ENCODE measurements at regions not wholly inside any gene's neighbourhood (a gene's known extent, or its start where the extent isn't known, plus 50 kb on each side); places are given as distances from the start of the nearest gene placed in this dataset.

GRCh38 chr2:128716299-128716721, 397.6 kb upstream of the HS6ST1 start:
- no peak for DNase-seq (ENCODE audit: low read depth)
- no peak for TF ChIP-seq CTCF (conservative IDR thresholded peaks at IDR 0.05; ENCODE audit: low read depth, low read length)
- H3K4me3 ChIP-seq (ENCODE audit: low read depth, low read length) = no peak overlapping the region

- no peak for TF ChIP-seq CTCF (conservative IDR thresholded peaks at IDR 0.05; ENCODE audit: low read depth, low read length)
- no peak for DNase-seq (ENCODE audit: low read depth)
- no peak overlapping the region for H3K4me3 ChIP-seq (ENCODE audit: low read depth, low read length)
Measured at GRCh38 chr2:128717758-128718710, 399.4 kb upstream of the HS6ST1 start.

GRCh38 chr2:128720080-128721022, 401.7 kb upstream of the HS6ST1 start:
- no peak for DNase-seq (ENCODE audit: low read depth)
- H3K4me3 ChIP-seq (ENCODE audit: low read depth, low read length) = no peak overlapping the region

GRCh38 chr2:128721096-128721495, 402.4 kb upstream of the HS6ST1 start:
- H3K4me3 ChIP-seq (ENCODE audit: low read depth, low read length) = no peak overlapping the region
- no peak for TF ChIP-seq CTCF (conservative IDR thresholded peaks at IDR 0.05; ENCODE audit: low read depth, low read length)
- no peak for DNase-seq (ENCODE audit: low read depth)

More at GRCh38 chr2:128720080-128721022, 401.7 kb upstream of the HS6ST1 start:
- TF ChIP-seq CTCF (conservative IDR thresholded peaks at IDR 0.05; ENCODE audit: low read depth, low read length) = no peak

- DNase-seq (ENCODE audit: low read depth) = no peak
- H3K4me3 ChIP-seq (ENCODE audit: low read depth, low read length) = no peak overlapping the region
- no peak for TF ChIP-seq CTCF (conservative IDR thresholded peaks at IDR 0.05; ENCODE audit: low read depth, low read length)
Measured at GRCh38 chr2:128722489-128722888, 403.8 kb upstream of the HS6ST1 start.

GRCh38 chr2:128724547-128724946, 405.9 kb upstream of the HS6ST1 start:
- no peak overlapping the region for H3K4me3 ChIP-seq (ENCODE audit: low read depth, low read length)
- no peak for DNase-seq (ENCODE audit: low read depth)
- TF ChIP-seq CTCF (conservative IDR thresholded peaks at IDR 0.05; ENCODE audit: low read depth, low read length) = no peak
